Hematopoietic multipotent progenitor cell treated with erythropoietin and hydrocortisone succinate and interleukin-3 and kit ligand, for 15 days (in vitro differentiated cells): ENCODE measurements at regions not wholly inside any gene's neighbourhood (a gene's known extent, or its start where the extent isn't known, plus 50 kb on each side); places are given as distances from the start of the nearest gene placed in this dataset.

Experiments used
- DNase-seq: peaks from one replicate; pipeline ENCODE4 v3.0.0-alpha.2; 2015; ENCODE audit warnings: low spot score

DNA sequence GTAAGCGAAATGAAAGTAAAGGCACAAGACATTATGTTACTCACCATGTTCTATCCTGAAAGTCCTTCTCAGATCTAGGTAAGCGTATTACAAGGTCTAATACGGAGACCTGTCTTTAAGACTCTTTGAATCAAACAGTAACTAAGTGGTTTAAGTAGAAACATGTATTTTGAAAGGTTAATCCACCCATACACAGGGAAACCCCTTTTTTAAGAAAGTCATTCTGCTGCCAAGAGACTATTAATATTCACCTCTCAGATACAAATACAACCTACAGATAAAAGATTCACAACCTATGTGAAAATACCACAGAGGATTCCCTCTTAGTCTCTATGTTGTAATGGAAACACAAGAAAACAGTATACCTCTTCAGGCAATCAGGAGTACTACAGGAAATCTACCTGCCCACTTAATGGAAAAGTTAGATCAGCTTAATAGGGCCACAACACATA is 63.2 kb upstream of the TNIP3 start:
- DNase-seq: no peak

DNA sequence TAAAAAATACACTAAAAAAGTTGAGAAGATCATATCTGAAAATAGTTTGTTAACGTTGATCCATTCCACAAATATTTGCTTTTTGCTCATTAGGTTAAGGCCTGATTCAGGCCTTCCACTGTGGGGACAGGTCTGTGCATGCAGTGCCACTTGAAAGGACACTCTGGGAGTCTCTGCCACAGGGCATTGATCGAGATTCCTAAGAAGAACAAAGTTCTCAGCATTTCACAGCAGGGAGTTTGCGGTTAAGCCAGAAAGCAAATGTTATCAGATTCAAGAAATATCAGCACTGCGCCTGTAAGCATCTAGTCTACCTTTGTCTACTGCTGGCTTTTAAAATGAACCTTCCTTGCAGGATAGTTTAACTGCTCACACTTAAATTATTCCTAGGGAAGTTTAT is 62.2 kb upstream of the TNIP3 start:
- DNase-seq: no peak

DNA sequence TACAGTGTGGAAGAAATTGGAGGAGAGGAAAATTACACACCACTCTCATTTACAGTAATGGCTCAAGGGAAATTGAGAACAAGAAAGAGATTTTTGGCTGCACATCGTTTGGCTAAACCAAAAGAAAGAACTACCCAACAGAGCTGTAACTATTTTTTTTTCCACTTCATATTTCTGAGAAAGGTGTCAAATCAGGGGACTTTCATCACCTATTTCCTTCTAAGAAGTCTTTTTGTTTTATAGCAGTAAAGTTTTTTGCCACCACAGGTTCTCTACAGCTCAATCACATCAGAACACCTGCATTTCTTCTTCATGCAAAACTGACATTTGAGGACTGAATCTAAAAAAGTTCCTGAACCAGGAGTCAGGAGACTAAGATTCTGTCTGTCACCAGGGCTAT is 57.5 kb upstream of the TNIP3 start:
- DNase-seq: no peak

GRCh38 chr4:121221201-121221600 is 57.1 kb upstream of the TNIP3 start:
- DNase-seq: no peak

- DNase-seq: no peak
These were observed 56.6 kb upstream of the TNIP3 start for GRCh38 chr4:121220698-121221097.

GRCh38 chr4:121219227-121219626 is 55.1 kb upstream of the TNIP3 start:
- no peak for DNase-seq

GRCh38 chr4:121217351-121217750 is 53.2 kb upstream of the TNIP3 start:
- no peak for DNase-seq

DNA sequence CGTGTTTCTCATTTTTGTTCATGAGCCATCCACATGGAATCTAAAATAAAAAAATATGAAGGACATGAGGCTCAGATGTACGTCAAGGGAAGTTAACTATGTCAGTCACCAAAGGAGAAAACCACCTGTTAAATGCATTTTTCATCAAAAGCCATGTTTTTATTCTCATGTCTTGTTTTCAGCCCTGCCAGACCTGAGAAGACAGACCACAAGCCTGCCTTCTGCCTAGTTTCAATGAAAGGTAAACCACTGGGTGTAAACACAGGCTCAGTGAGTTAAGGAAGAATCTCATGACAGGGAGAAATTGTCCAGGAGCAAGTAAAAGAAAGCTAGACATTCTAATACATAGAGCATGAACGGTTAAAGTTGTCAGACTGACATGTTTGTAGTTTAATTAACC is 52.3 kb upstream of the TNIP3 start:
- DNase-seq: no peak

GRCh38 chr4:121213940-121214339 is 49.8 kb upstream of the TNIP3 start:
- DNase-seq: no peak
